Smooth muscle cell (in vitro differentiated cells): ENCODE measurements at regions not wholly inside any gene's neighbourhood (a gene's known extent, or its start where the extent isn't known, plus 50 kb on each side); places are given as distances from the start of the nearest gene placed in this dataset.

ENCODE experiments used
- DNase-seq: peaks from one replicate; lab custom pipeline; 2025; ENCODE audit not compliant: unreplicated experiment; lab: John Stamatoyannopoulos, UW
- H2AFZ ChIP-seq: fragments of 200-600 bp; sonication (generic); 2 replicates; pipeline ENCODE4 v1.6.0; 2016; ENCODE audit warnings: antibody characterized with exemption, low read depth, mild to moderate bottlenecking
- H3F3A ChIP-seq: fragments of 200-600 bp; sonication (generic); 2 replicates; pipeline ENCODE4 v1.6.0; 2017; ENCODE audit warnings: antibody characterized with exemption, low read depth
- H3K27ac ChIP-seq: fragments of 200-600 bp; sonication (generic); 2 replicates; pipeline ENCODE4 v1.5.1; 2016; ENCODE audit warnings: low read depth, mild to moderate bottlenecking
- H3K27me3 ChIP-seq: fragments of 200-600 bp; sonication (generic); 2 replicates; pipeline ENCODE4 v1.6.1; 2016; ENCODE audit warnings: low read depth, mild to moderate bottlenecking
- H3K36me3 ChIP-seq: fragments of 200-600 bp; sonication (generic); 2 replicates; pipeline ENCODE4 v1.5.1; 2016; ENCODE audit warnings: low read depth
- H3K4me1 ChIP-seq: fragments of 200-600 bp; sonication (generic); 2 replicates; pipeline ENCODE4 v1.5.1; 2016; ENCODE audit warnings: low read depth
- H3K4me2 ChIP-seq: fragments of 200-600 bp; sonication (generic); 2 replicates; pipeline ENCODE4 v1.6.0; 2016; ENCODE audit warnings: mild to moderate bottlenecking
- H3K4me3 ChIP-seq: fragments of 200-600 bp; sonication (generic); 2 replicates; pipeline ENCODE4 v1.5.1; 2016; ENCODE audit warnings: mild to moderate bottlenecking
- H3K79me2 ChIP-seq: fragments of 200-600 bp; sonication (generic); 2 replicates; pipeline ENCODE4 v1.6.0; 2016; ENCODE audit warnings: low read depth, mild to moderate bottlenecking
- H3K9ac ChIP-seq: fragments of 200-600 bp; sonication (generic); 2 replicates; pipeline ENCODE4 v1.6.0; 2016; ENCODE audit warnings: low read depth
- H3K9me3 ChIP-seq: fragments of 200-600 bp; sonication (generic); replicated peaks from 2 replicates; pipeline ENCODE4 v1.5.1; 2016; ENCODE audit warnings: low read depth
- H4K20me1 ChIP-seq: fragments of 200-600 bp; sonication (generic); 2 replicates; pipeline ENCODE4 v1.6.0; 2016; ENCODE audit warnings: low read depth
- WGBS: methylation state at CpG from one replicate; pipeline ENCODE4 v1.1.7; 2016; ENCODE audit warnings: low lambda C conversion rate; 5-methylcytosine and 5-hydroxymethylcytosine counted together
- TF ChIP-seq, protein P1 (sequence below): fragments of 200-600 bp; sonication (generic); IDR thresholded peaks from 2 replicates; pipeline ENCODE4 v1.5.1; 2017; ENCODE audit warnings: borderline replicate concordance, mild to moderate bottlenecking, antibody characterized with exemption; ENCODE audit not compliant: insufficient read depth, poor library complexity, severe bottlenecking

DNA sequence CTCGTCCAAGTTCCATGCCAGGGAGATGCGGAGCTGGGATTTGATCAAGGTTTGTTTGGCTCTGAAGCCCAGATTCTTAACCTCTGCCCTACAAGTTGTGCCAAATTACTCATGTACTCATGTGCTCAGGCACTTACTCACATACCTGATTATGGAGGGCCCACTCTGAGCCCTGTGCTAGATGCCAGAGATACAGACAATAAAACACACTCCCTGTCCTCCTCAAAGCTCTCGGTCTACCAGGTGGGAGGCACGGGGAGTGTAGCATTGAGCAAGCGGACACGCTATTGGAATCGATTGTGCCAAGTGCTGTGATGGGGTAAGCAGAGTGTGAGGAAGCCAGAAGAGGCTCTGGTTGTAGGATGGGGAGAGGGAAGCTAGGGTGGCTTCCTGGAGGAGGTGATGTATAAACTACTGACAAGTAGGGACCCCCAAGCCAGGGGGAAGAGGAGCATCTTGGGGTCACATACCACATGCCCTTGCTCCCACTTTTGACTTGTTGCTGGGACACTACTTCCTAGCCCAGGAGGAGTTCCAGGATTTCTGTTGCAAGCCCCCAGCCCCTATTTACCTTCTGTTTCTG lies 49.8 kb upstream of the IFNLR1 start:
- Histone ChIP-seq H3K27me3 (no peaks in the 10 kb centered on the region), H3K9me3 (no peaks in the 10 kb centered on the region), H3K36me3 (no peaks in the 10 kb centered on the region), H3K27ac (peak overlapping the region; percentile 33), H4K20me1 (no peaks in the 10 kb centered on the region), H3K4me3 (no peak overlapping the region), H3K4me2 (no peak overlapping the region), H3F3A (no peaks in the 10 kb centered on the region), H3K9ac (no peak overlapping the region), H3K79me2 (no peaks in the 10 kb centered on the region), H2AFZ (no peak overlapping the region), H3K4me1 (no peaks in the 10 kb centered on the region)
- 75% methylated on average over 7 of the region's 7 CpGs for WGBS
- DNase-seq: no peak
- TF ChIP-seq, protein P1, sequence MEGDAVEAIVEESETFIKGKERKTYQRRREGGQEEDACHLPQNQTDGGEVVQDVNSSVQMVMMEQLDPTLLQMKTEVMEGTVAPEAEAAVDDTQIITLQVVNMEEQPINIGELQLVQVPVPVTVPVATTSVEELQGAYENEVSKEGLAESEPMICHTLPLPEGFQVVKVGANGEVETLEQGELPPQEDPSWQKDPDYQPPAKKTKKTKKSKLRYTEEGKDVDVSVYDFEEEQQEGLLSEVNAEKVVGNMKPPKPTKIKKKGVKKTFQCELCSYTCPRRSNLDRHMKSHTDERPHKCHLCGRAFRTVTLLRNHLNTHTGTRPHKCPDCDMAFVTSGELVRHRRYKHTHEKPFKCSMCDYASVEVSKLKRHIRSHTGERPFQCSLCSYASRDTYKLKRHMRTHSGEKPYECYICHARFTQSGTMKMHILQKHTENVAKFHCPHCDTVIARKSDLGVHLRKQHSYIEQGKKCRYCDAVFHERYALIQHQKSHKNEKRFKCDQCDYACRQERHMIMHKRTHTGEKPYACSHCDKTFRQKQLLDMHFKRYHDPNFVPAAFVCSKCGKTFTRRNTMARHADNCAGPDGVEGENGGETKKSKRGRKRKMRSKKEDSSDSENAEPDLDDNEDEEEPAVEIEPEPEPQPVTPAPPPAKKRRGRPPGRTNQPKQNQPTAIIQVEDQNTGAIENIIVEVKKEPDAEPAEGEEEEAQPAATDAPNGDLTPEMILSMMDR: no peak
